ENCODE measurements at regions not wholly inside any gene's neighbourhood (a gene's known extent, or its start where the extent isn't known, plus 50 kb on each side); places are given as distances from the start of the nearest gene placed in this dataset.

- no peaks in the 10 kb centered on the region for H3K4me1 Mint-ChIP-seq (ENCODE audit: low read depth, unreplicated experiment)
- no peaks in the 10 kb centered on the region for H3K36me3 Mint-ChIP-seq (ENCODE audit: unreplicated experiment)
- no peaks in the 10 kb centered on the region for H3K9me3 Mint-ChIP-seq (ENCODE audit: unreplicated experiment)
- no peaks in the 10 kb centered on the region for H3K27me3 Mint-ChIP-seq (ENCODE audit: unreplicated experiment)
- no peak for DNase-seq
- TF ChIP-seq CTCF (IDR thresholded peaks at IDR 0.05; ENCODE audit: partially characterized antibody, unreplicated experiment) = no peak
- H3K27ac Mint-ChIP-seq (ENCODE audit: unreplicated experiment) = no peak overlapping the region
- H3K4me3 Mint-ChIP-seq (ENCODE audit: unreplicated experiment) = no peak overlapping the region
These were observed 1036.1 kb downstream of the MCTP2 start for GRCh38 chr15:95267481-95267880.

- no peaks in the 10 kb centered on the region for H3K36me3 Mint-ChIP-seq (ENCODE audit: unreplicated experiment)
- H3K4me3 Mint-ChIP-seq (ENCODE audit: unreplicated experiment) = no peak overlapping the region
- H3K4me1 Mint-ChIP-seq (ENCODE audit: low read depth, unreplicated experiment) = no peaks in the 10 kb centered on the region
- no peaks in the 10 kb centered on the region for H3K27me3 Mint-ChIP-seq (ENCODE audit: unreplicated experiment)
- DNase-seq = no peak
- peaks cover 2% of the 10 kb centered on the region for H3K9me3 Mint-ChIP-seq (ENCODE audit: unreplicated experiment)
- H3K27ac Mint-ChIP-seq (ENCODE audit: unreplicated experiment) = no peak overlapping the region
- TF ChIP-seq CTCF (IDR thresholded peaks at IDR 0.05; ENCODE audit: partially characterized antibody, unreplicated experiment) = no peak
These were observed 1038.2 kb downstream of the MCTP2 start for GRCh38 chr15:95269242-95270183.

GRCh38 chr15:95274101-95274500 lies 1042.7 kb downstream of the MCTP2 start:
- Mint-ChIP-seq H3K4me1 (ENCODE audit: low read depth, unreplicated experiment) (no peaks in the 10 kb centered on the region), H3K4me3 (ENCODE audit: unreplicated experiment) (no peak overlapping the region), H3K9me3 (ENCODE audit: unreplicated experiment) (peaks cover 2% of the 10 kb centered on the region), H3K27me3 (ENCODE audit: unreplicated experiment) (no peaks in the 10 kb centered on the region), H3K27ac (ENCODE audit: unreplicated experiment) (no peak overlapping the region), H3K36me3 (ENCODE audit: unreplicated experiment) (no peaks in the 10 kb centered on the region)
- TF ChIP-seq CTCF (IDR thresholded peaks at IDR 0.05; ENCODE audit: partially characterized antibody, unreplicated experiment) = no peak
- DNase-seq = no peak

GRCh38 chr15:95277266-95277665 lies 1045.9 kb downstream of the MCTP2 start:
- TF ChIP-seq CTCF (IDR thresholded peaks at IDR 0.05; ENCODE audit: partially characterized antibody, unreplicated experiment) = no peak
- H3K27me3 Mint-ChIP-seq (ENCODE audit: unreplicated experiment) = peaks cover 4% of the 10 kb centered on the region
- no peak overlapping the region for H3K4me3 Mint-ChIP-seq (ENCODE audit: unreplicated experiment)
- H3K4me1 Mint-ChIP-seq (ENCODE audit: low read depth, unreplicated experiment) = no peaks in the 10 kb centered on the region
- H3K9me3 Mint-ChIP-seq (ENCODE audit: unreplicated experiment) = peaks cover 2% of the 10 kb centered on the region
- H3K36me3 Mint-ChIP-seq (ENCODE audit: unreplicated experiment) = no peaks in the 10 kb centered on the region
- no peak for DNase-seq
- no peak overlapping the region for H3K27ac Mint-ChIP-seq (ENCODE audit: unreplicated experiment)

GRCh38 chr15:95278532-95279245 lies 1047.3 kb downstream of the MCTP2 start:
- no peak for TF ChIP-seq CTCF (IDR thresholded peaks at IDR 0.05; ENCODE audit: partially characterized antibody, unreplicated experiment)
- H3K4me3 Mint-ChIP-seq (ENCODE audit: unreplicated experiment) = no peak overlapping the region
- no peaks in the 10 kb centered on the region for H3K36me3 Mint-ChIP-seq (ENCODE audit: unreplicated experiment)
- no peak overlapping the region for H3K27ac Mint-ChIP-seq (ENCODE audit: unreplicated experiment)
- H3K9me3 Mint-ChIP-seq (ENCODE audit: unreplicated experiment) = peaks cover under 1% of the 10 kb centered on the region
- DNase-seq = no peak
- H3K4me1 Mint-ChIP-seq (ENCODE audit: low read depth, unreplicated experiment) = no peaks in the 10 kb centered on the region
- peaks cover 4% of the 10 kb centered on the region for H3K27me3 Mint-ChIP-seq (ENCODE audit: unreplicated experiment)

Measured in glutamatergic neuron (in vitro differentiated cells).